ENCODE measurements at regions not wholly inside any gene's neighbourhood (a gene's known extent, or its start where the extent isn't known, plus 50 kb on each side); places are given as distances from the start of the nearest gene placed in this dataset.

DNA sequence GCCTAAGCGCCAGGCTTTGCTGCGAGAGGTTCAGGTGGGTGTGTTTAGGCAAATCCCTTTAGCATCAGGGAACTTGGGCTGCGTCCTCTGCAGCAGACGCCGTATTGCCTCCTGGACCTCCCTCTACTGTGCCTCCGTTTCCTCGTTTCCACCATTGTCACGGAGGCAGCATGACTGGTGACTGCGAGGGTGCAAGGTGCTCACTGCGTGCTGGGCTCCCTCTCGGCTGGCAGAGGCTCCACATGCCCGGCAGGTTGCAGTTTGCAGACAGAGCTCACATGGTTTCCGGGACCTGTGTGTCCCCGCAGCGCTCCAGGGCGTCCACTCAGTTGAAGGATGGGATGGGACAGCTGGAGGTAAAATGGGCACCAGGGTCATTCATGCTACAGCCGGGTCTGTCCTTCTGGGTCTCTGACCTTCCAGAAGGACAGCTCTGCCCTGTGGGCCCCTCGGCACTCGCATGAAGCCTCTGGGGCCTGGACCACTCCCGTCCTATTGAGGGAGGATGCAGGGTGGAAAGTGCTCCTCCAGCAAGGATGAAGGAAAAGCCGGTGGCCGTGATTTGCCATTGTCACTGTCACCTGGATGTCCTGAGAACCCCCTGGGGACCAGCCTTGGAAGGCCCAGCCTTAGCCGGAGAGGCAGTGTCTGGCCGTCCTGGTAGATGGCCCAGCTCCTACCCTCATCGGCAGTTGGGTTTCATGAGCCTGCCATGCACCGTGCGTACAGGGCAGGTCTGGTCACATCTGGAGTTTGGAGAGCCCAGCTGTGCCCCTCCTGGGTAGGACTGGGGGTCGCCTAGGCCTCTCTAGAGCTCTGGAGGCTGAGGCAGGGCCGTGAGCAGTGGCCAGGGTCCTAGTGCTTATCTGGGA, 146.5 kb downstream of the KIF26A start (continued):
- TF ChIP-seq, protein P1, sequence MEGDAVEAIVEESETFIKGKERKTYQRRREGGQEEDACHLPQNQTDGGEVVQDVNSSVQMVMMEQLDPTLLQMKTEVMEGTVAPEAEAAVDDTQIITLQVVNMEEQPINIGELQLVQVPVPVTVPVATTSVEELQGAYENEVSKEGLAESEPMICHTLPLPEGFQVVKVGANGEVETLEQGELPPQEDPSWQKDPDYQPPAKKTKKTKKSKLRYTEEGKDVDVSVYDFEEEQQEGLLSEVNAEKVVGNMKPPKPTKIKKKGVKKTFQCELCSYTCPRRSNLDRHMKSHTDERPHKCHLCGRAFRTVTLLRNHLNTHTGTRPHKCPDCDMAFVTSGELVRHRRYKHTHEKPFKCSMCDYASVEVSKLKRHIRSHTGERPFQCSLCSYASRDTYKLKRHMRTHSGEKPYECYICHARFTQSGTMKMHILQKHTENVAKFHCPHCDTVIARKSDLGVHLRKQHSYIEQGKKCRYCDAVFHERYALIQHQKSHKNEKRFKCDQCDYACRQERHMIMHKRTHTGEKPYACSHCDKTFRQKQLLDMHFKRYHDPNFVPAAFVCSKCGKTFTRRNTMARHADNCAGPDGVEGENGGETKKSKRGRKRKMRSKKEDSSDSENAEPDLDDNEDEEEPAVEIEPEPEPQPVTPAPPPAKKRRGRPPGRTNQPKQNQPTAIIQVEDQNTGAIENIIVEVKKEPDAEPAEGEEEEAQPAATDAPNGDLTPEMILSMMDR (conservative IDR thresholded peaks at IDR 0.05; ENCODE audit: low read depth in 2 of 2) = no peak
- no peak for TF ChIP-seq JUNB (IDR thresholded peaks at IDR 0.05; ENCODE audit: unreplicated experiment)
- no peak for TF ChIP-seq CREB1 (CRISPR knock-in tag; IDR thresholded peaks at IDR 0.05; ENCODE audit: low read depth)
- no peak for TF ChIP-seq EZH2 (IDR thresholded peaks at IDR 0.05; ENCODE audit: low read depth, unreplicated experiment)
- TF ChIP-seq ZNF114 (CRISPR knock-in tag; IDR thresholded peaks at IDR 0.05) = no peak

DNA sequence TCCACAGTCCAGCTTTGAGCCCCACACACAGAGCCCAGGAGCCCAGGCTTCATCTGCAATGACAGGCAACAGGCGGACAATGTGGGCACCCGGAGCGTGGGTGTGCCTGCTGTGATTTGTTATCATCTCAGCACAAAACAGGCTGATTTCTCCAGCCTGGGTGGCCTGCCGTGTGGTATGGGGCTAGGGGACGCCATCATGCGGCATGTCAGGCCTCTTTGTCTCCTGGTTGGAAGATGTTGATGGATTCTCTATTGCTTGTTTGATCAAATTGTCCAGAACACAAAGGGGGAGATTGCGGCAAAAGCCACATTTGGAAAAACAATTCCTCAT, 147.1 kb downstream of the KIF26A start:
- no peak for DNase-seq (ENCODE audit: low spot score)
- Mint-ChIP-seq H3K27ac (no peak overlapping the region), H3K27me3 (ENCODE audit: insufficient read depth, low read depth, poor library complexity) (peaks cover 14% of the 10 kb centered on the region), H3K4me1 (peaks cover 17% of the 10 kb centered on the region), H3K9me3 (peaks cover 7% of the 10 kb centered on the region; the same call in 1 of the 3 replicates), H3K36me3 (ENCODE audit: low read depth) (no peaks in the 10 kb centered on the region), H3K4me3 (no peak overlapping the region)
- Histone ChIP-seq H2AFZ (no peak overlapping the region), H3K27ac (ENCODE audit: low read depth) (no peak overlapping the region), H3K4me2 (no peak overlapping the region), H3K4me1 (ENCODE audit: insufficient read depth) (peaks cover 3% of the 10 kb centered on the region; the same call in 1 of the 2 replicates), H3K79me2 (replicated peaks; ENCODE audit: insufficient read depth) (no peaks in the 10 kb centered on the region), H3K27me3 (ENCODE audit: insufficient read depth) (no peaks in the 10 kb centered on the region), H3K9me2 (ENCODE audit: insufficient read depth) (no peaks in the 10 kb centered on the region), H4K20me1 (replicated peaks; ENCODE audit: insufficient read depth) (no peaks in the 10 kb centered on the region), H3K4me3 (no peak overlapping the region), H3F3A (replicated peaks; ENCODE audit: low read depth) (peaks cover 10% of the 10 kb centered on the region; the same call in 1 of the 2 replicates), H3K36me3 (ENCODE audit: insufficient read depth) (no peaks in the 10 kb centered on the region)
- TF ChIP-seq STAT1 (IDR thresholded peaks at IDR 0.05; ENCODE audit: unreplicated experiment) = no peak
- no peak for TF ChIP-seq EZH2 (IDR thresholded peaks at IDR 0.05; ENCODE audit: low read depth, unreplicated experiment)
- TF ChIP-seq, protein P1 (conservative IDR thresholded peaks at IDR 0.05; ENCODE audit: low read depth in 2 of 2) = no peak
- TF ChIP-seq POLR2AphosphoS5 (IDR thresholded peaks at IDR 0.05; ENCODE audit: low read depth) = no peak
- TF ChIP-seq ZNF114 (CRISPR knock-in tag; IDR thresholded peaks at IDR 0.05) = no peak
- no peak for TF ChIP-seq EZH2phosphoT487 (IDR thresholded peaks at IDR 0.05; ENCODE audit: unreplicated experiment)
- TF ChIP-seq CREB1 (CRISPR knock-in tag; IDR thresholded peaks at IDR 0.05; ENCODE audit: low read depth) = no peak
- TF ChIP-seq, protein P2, sequence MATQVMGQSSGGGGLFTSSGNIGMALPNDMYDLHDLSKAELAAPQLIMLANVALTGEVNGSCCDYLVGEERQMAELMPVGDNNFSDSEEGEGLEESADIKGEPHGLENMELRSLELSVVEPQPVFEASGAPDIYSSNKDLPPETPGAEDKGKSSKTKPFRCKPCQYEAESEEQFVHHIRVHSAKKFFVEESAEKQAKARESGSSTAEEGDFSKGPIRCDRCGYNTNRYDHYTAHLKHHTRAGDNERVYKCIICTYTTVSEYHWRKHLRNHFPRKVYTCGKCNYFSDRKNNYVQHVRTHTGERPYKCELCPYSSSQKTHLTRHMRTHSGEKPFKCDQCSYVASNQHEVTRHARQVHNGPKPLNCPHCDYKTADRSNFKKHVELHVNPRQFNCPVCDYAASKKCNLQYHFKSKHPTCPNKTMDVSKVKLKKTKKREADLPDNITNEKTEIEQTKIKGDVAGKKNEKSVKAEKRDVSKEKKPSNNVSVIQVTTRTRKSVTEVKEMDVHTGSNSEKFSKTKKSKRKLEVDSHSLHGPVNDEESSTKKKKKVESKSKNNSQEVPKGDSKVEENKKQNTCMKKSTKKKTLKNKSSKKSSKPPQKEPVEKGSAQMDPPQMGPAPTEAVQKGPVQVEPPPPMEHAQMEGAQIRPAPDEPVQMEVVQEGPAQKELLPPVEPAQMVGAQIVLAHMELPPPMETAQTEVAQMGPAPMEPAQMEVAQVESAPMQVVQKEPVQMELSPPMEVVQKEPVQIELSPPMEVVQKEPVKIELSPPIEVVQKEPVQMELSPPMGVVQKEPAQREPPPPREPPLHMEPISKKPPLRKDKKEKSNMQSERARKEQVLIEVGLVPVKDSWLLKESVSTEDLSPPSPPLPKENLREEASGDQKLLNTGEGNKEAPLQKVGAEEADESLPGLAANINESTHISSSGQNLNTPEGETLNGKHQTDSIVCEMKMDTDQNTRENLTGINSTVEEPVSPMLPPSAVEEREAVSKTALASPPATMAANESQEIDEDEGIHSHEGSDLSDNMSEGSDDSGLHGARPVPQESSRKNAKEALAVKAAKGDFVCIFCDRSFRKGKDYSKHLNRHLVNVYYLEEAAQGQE (IDR thresholded peaks at IDR 0.05; ENCODE audit: unreplicated experiment) = no peak
- no peak for TF ChIP-seq NANOG (IDR thresholded peaks at IDR 0.05; ENCODE audit: borderline replicate concordance)
- no peak for TF ChIP-seq ZNF331 (CRISPR knock-in tag; IDR thresholded peaks at IDR 0.05; ENCODE audit: low read depth)
- ATAC-seq = no peak

Data from GM23338 (cell line).